Middle frontal gyrus (tissue), 1 donor: ENCODE measurements at regions not wholly inside any gene's neighbourhood (a gene's known extent, or its start where the extent isn't known, plus 50 kb on each side); places are given as distances from the start of the nearest gene placed in this dataset.

ENCODE experiments used
- DNase-seq: peaks from one replicate; pipeline ENCODE4 v3.0.0-alpha.2; 2015; ENCODE audit warnings: low spot score; ENCODE audit errors: extremely low spot score

- no peak for DNase-seq
These were observed 319.2 kb downstream of the NSG2 start for GRCh38 chr5:174364676-174365075.

DNA sequence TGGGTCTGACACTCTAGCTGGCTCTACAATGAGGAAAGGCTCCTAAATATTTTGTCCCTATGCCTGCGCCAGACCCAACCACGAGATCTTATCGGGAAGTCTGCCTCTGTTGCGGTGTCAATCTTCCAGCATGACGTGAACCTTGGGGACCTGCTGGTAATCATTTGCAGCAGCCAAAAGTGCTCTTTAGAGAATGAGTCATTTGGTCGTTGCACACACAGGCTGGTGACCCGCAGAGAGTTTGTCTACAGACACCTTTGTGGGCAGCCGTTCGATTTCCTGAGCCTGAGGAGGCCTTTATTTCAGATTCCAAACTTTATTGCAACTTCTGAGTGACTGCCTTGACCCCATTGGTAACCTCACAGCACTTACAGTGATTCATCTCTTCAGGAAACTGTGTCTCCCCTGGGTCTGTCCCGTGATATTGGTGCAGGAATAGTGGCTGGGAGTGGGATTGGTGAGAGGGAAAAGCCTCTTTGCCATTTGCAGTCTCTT lies 326.1 kb downstream of the NSG2 start:
- DNase-seq: no peak

- DNase-seq: no peak
These were observed 328.7 kb downstream of the NSG2 start for GRCh38 chr5:174374206-174374605.

GRCh38 chr5:174376056-174376455 lies 330.6 kb downstream of the NSG2 start:
- DNase-seq: no peak

DNA sequence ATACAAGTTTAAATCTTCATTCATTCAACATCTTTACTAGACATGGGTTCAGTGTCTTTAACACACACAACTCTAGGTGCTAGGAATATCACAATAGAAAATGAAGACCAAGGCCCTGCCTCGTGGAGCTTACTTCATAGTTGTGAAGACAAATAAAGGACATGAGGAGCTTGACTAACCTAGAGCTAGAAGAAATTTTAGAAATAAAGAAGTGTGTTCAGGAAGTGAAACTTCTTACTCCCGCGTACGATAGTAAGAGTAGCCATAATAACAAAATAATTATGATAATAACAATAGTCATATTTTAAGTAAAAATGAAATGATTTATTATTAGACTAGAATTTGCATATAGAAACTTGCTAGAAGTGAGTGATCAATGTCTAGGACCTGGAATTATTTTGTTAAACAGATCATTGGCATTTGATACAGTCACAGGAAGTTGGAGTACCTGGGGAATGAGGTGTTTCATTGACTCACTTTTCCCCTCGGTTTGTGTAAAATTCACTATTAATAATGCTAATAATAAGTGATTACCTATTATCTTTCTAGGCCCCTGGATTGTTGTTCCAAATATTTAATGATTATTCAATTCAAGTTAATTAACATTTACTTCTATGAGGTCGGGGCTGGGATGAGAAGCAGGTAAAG lies 331.3 kb downstream of the NSG2 start:
- DNase-seq: no peak

GRCh38 chr5:174378121-174378874 lies 332.8 kb downstream of the NSG2 start:
- no peak for DNase-seq

DNA sequence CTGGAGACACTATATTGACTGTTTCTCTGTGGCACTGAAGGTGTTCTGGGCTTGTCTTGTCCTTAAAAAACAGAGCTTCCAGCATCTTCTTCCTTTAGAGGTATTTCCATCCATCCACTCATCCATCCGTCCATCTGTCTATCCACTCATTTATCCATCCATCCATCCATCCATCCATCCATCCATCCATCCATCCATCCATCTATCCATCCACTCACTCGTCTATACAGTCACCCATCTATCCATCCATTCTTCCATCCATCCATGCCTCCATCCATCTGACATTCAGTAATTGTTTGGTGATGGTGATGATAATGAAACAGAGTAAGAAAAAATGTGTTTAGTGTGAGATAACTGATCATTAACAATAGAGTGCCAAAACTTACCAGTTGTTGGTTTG lies 334.8 kb downstream of the NSG2 start:
- no peak for DNase-seq

DNA sequence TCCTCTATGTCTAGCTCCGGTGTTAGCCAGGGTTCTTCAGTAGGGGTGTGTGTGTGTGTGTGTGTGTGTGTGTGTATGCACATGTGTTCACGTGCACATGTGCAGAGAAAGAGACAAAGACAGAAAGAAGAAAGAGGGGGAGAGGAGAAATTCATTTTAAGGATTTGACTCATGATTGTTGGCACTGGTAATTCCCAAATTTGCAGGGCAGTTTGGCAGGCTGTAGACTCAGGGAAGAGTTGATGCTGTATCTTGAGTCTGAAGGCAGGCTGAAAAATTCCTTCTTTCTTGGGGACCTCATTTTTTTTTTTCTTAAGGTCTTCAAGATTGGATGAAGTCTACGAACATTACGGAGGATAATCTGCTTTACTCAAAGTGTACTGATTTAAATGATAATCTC lies 335.7 kb downstream of the NSG2 start:
- no peak for DNase-seq

DNA sequence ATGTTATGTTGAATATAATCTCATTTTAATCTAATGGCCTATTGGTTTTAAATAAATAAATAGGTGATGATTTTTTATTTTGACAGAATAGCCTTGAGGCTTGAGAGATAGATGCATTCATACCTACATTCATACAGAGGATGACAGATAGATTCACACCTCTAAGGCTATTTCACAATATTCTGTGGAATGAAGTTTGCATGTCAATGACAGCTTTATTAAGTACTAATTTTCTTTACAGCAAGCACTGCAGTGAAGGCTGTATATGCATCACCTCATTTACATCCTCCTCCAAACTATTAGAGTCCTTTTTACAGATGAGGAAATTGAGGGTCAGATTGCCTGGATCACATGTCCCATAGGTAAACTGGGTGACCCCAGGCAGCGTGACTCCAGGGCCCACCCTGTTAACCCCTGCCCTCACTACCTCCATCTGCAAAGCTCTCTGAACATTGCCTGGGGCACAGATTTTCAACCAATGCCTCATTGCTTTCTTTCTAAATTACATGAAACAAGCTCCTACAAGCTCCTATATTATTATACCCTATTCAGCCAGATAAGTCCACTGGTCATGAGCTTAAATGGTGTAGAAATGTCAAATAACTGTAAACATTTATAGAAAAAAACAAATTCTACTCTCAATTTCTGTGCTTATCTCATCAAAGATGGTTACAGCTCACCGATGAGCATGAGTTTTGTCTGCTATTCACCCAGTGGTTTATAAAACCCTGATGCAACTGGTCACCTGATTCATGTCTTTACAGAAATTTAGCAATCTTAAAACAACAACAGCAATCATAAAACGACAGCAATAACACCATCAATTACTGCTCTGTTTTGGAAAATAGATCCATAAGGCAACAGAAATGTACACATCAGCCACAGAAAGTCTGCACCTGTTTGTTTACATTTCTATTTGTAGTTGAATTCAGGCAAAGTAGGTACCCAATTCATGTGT lies 338.0 kb downstream of the NSG2 start:
- DNase-seq: no peak

- DNase-seq: no peak
These were observed 339.0 kb downstream of the NSG2 start for GRCh38 chr5:174384509-174384947.

- DNase-seq: no peak
These were observed 338.1 kb upstream of the MSX2 start for GRCh38 chr5:174386306-174386705.

GRCh38 chr5:174386846-174387245 lies 337.5 kb upstream of the MSX2 start:
- DNase-seq: no peak

GRCh38 chr5:174387448-174387847 lies 336.9 kb upstream of the MSX2 start:
- no peak for DNase-seq

DNA sequence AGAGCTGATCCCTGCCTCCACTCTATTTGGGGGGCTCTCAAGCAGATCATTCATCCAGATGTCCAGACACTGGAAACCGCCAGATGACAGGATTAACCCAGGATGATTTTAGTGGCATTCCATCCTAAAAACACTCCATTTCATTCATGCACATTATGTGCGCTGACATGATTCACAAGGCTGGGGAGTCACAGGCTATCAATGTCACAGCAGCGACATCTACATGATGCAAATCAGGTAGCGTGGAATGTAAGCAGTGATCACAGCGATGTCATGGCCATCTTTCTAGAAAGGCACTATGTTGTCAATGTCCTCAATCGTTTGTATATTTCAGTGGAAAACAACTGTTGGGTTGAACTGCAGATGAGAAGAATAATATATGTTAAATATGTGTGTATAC lies 331.5 kb upstream of the MSX2 start:
- no peak for DNase-seq

GRCh38 chr5:174396541-174396940 lies 327.8 kb upstream of the MSX2 start:
- DNase-seq: no peak

DNA sequence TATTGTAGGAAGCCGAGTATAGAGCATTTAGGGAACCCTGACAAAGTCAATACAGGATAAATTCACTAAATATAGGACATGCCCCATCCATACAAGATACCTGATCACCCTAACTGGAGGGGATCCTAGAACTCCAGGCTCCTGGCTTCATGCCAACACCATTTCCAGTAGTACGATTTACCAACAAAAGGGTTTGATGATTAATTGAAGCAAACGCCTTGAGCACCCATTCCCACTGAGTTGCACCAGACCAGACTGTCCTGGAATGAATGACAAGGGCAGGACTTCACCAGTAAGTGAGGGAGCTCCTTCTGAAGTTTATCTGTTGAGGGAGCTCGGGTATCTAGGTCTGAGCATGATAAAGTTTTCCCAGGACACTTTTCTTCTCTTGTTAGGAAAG lies 327.2 kb upstream of the MSX2 start:
- no peak for DNase-seq

GRCh38 chr5:174398171-174398570 lies 326.2 kb upstream of the MSX2 start:
- no peak for DNase-seq

DNA sequence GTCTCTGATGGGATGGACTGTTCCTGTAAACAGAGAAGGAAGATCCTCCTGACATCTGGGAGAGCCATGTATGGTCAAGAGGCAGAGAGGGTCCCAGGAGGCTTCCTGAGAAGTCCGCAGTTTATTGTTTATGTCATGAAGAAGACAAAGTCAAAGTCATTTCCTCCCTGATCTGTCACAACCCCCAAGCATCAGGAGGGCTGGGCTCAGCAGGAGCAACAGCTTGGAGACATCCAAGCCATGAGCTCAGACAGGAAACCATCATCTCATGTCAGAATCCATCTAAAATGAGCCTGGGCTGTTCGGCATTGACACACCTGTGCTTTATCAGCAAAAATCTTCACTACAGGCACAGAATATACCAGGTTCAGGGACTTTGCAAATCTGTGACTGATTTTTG lies 325.0 kb upstream of the MSX2 start:
- no peak for DNase-seq

DNA sequence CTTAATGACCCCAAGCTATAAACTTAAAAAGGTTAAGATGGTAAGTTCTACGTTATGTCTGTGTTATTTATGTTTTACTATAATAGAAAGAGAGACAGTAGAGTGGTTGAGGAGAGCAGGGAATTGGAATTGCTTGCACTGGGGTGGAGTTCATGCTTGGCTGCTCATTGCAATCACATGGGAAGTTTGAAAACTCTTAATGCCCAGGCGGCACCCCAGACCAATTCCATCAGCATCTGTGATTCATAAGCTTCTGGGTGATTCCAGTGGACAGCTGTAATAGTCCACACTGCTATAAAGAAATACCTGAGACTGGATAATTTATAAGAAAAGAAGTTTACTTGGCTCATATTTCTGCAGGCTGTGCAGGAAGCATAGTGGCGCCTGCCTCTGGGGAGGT lies 323.9 kb upstream of the MSX2 start:
- no peak for DNase-seq

DNA sequence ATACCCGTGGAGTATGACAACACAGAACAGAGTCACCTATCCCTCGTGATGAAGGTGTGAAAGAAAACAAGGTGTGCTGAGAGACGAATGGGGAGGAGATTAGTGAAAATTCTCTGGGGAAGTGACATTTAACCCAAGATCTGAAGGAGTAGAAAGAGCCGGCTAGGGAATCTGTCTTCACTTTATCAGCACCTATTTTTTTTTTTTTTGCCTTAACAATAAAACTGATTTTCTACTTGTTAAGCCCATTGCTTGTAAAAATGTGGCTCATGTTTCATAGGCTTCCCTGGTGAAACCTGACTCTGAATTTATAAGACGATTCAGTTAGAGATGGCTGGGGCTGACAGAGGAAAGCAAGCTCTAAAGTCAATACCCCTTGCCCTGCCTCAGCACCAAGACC lies 322.6 kb upstream of the MSX2 start:
- no peak for DNase-seq

DNA sequence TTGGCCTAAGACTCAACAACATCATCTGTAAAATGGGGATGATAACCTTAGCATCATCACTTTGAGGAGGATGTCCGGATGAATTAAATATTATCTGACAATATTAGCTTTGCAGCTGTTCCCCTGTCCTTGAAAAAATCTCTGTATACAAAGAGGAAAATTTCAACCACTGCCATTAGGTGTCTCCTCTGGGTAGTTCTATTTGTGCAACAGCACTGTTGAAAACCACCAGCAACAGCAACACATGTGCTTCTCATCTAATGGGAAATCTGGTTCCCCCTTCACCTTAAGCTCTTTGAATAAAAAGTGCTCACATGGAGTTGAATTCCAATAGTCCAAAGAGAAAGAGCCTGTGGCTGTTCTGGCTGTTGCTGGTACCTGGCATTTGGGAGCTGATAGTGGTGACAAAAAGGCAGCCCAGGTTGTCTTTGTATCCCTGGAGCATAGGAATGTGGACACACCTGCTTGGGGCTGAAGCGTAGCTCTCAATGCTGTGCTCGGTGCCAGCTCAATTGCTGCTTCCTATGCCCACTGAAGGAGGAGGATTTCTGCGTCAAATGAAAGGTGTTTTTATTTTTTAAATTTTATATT lies 322.1 kb upstream of the MSX2 start:
- no peak for DNase-seq
